Esophagus squamous epithelium (tissue), 5 donors: ENCODE measurements at regions not wholly inside any gene's neighbourhood (a gene's known extent, or its start where the extent isn't known, plus 50 kb on each side); places are given as distances from the start of the nearest gene placed in this dataset.

Source experiments
- DNase-seq: peaks from one replicate; lab custom pipeline; 2025; lab: John Stamatoyannopoulos, UW
- H3K27ac ChIP-seq, 4 donors: fragments of 200-600 bp; sonication (generic); one replicate each; pipeline ENCODE4 v1.5.1; 2016 to 2019; ENCODE audit warnings: mild to moderate bottlenecking in 1 of 4
- H3K27me3 ChIP-seq, 4 donors: fragments of 200-600 bp; sonication (generic); 1 replicate in 3 of 4; 2 replicates in 1 of 4; pipeline versions ENCODE4 v1.5.1 to v1.6.0; 2017 to 2021; ENCODE audit warnings: antibody characterized with exemption in 1 of 4
- H3K36me3 ChIP-seq, 3 donors: fragments of 200-600 bp; sonication (generic); one replicate each; pipeline ENCODE4 v1.5.1; 2016 to 2019
- H3K4me1 ChIP-seq, 3 donors: fragments of 200-600 bp; sonication (generic); one replicate each; pipeline ENCODE4 v1.5.1; 2017 to 2019
- H3K4me3 ChIP-seq, 4 donors: fragments of 200-600 bp; sonication (generic); 1 replicate in 3 of 4; 2 replicates in 1 of 4; pipeline ENCODE4 v1.5.1; 2016 to 2019; ENCODE audit warnings: mild to moderate bottlenecking in 2 of 4, moderate library complexity in 1 of 4
- H3K9me3 ChIP-seq, 3 donors: fragments of 200-600 bp; sonication (generic); one replicate each; pipeline ENCODE4 v1.5.1; 2016 to 2019
- POLR2A ChIP-seq, 4 donors: fragments of 450-650 bp; IDR thresholded peaks; one replicate each; pipeline ENCODE4 v1.6.1; 2017; ENCODE audit warnings: antibody characterized with exemption in 4 of 4, mild to moderate bottlenecking in 4 of 4, moderate library complexity in 3 of 4
- WGBS, 2 donors: methylation state at CpG; one replicate each; pipeline ENCODE4 v1.1.5; 2018; 5-methylcytosine and 5-hydroxymethylcytosine counted together
- intact Hi-C: fragments of 100-400 bp; cut with DNase I; formaldehyde crosslinking; loops from one replicate; pipeline ENCODE4 v1.15.0; 2022
- TF ChIP-seq, protein P1 (sequence below), 6 experiments: fragments of 450-650 bp in 4 of 6; fragments of 200-600 bp in 2 of 6; sonication (generic) in 2 of 6; IDR thresholded peaks; one replicate each; pipeline ENCODE4 v1.5.1; 2016 to 2019; ENCODE audit warnings: antibody characterized with exemption in 6 of 6, mild to moderate bottlenecking in 4 of 6, moderate library complexity in 4 of 6
- donor health status: DM: yes; HTN: yes; CAD: no.

DNA sequence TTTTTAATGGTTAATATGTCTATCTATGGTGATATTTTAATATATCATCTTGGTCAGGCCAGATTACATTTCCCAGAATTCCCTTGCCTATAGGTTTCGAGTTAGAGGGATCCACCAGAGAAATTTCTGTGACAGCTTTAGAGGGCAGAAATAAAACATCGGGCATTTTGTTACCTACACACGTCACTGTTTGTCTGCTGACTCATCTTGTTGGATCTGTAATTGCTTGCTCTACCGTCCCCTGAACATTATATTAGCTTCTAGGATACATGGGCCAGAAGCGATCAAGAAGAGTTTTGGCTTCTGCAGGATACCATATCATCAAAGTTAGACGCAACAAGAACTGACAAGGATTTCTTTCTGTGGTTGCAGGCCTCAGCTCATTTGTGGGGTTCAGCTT, 795.8 kb upstream of the GCFC2 start:
- intact Hi-C loops: no loop called here
- DNase-seq: no peak
- 67 to 83% methylated on average over 6 of the region's 6 CpGs for WGBS, 2 donors

DNA sequence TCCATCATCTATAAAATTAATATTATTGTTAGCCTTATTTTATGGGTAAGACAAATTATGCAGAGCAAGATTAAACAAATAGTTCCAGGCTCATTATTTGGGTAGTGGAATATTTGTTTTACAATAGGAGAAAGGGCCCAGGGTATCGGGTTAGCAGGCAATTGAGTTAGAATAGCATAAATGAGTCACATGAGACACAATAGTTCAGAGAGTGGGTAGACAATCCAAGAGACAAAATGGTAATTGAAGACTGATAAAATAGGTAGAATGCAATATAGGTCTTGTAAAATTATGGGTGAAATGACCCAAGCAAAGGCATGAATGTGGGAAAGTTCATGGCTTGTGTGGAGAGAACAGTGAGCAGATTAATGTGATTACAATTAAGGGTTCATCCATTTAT, 790.9 kb upstream of the GCFC2 start:
- intact Hi-C loops: no loop called here

More for the DNA sequence above, 795.8 kb upstream of the GCFC2 start:
- H3K4me3 ChIP-seq: no peak overlapping the region
- H3K9me3 ChIP-seq: no peaks in the 10 kb centered on the region
- TF ChIP-seq, protein P1, sequence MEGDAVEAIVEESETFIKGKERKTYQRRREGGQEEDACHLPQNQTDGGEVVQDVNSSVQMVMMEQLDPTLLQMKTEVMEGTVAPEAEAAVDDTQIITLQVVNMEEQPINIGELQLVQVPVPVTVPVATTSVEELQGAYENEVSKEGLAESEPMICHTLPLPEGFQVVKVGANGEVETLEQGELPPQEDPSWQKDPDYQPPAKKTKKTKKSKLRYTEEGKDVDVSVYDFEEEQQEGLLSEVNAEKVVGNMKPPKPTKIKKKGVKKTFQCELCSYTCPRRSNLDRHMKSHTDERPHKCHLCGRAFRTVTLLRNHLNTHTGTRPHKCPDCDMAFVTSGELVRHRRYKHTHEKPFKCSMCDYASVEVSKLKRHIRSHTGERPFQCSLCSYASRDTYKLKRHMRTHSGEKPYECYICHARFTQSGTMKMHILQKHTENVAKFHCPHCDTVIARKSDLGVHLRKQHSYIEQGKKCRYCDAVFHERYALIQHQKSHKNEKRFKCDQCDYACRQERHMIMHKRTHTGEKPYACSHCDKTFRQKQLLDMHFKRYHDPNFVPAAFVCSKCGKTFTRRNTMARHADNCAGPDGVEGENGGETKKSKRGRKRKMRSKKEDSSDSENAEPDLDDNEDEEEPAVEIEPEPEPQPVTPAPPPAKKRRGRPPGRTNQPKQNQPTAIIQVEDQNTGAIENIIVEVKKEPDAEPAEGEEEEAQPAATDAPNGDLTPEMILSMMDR (IDR thresholded peaks at IDR 0.05): no peak
- TF ChIP-seq POLR2A (IDR thresholded peaks at IDR 0.05): no peak
- H3K27me3 ChIP-seq: no peaks in the 10 kb centered on the region
- no peaks in the 10 kb centered on the region for H3K36me3 ChIP-seq
- no peaks in the 10 kb centered on the region for H3K4me1 ChIP-seq
- no peak overlapping the region for H3K27ac ChIP-seq

DNA sequence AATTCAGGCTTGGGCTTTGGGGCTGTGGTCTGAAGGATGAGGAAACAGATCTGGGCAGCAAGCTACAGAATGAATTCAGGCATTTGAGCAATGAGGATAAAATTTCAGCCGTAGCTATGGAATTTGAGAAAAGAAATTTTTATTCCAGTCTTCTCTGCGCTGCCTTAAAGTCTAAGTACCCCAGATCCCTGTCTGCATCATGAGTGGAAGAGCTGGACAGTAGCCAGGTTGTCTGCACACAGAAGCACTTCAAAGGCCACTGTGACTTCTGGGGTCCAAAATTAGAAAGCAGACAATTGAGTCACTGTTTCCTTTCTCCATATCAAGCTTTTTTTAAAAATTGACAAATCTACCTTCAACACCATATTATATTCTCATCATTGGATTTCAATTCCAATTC, 787.6 kb upstream of the GCFC2 start:
- Histone ChIP-seq H3K4me1 (no peaks in the 10 kb centered on the region), H3K27me3 (no peaks in the 10 kb centered on the region), H3K27ac (no peak overlapping the region), H3K9me3 (no peaks in the 10 kb centered on the region), H3K4me3 (no peak overlapping the region), H3K36me3 (no peaks in the 10 kb centered on the region)
- intact Hi-C loops: no loop called here
- 66 to 69% methylated on average over 2 of the region's 2 CpGs for WGBS, 2 donors
- no peak for TF ChIP-seq POLR2A (IDR thresholded peaks at IDR 0.05)
- TF ChIP-seq, protein P1 (IDR thresholded peaks at IDR 0.05): no peak
- no peak for DNase-seq

More for the DNA sequence above, 790.9 kb upstream of the GCFC2 start:
- DNase-seq: no peak
- Histone ChIP-seq H3K27me3 (no peaks in the 10 kb centered on the region), H3K9me3 (no peaks in the 10 kb centered on the region), H3K4me3 (no peak overlapping the region), H3K4me1 (no peaks in the 10 kb centered on the region), H3K36me3 (no peaks in the 10 kb centered on the region), H3K27ac (no peak overlapping the region)
- WGBS, 2 donors: 45 to 50% methylated on average over 1 of the region's 1 CpG
- TF ChIP-seq POLR2A (IDR thresholded peaks at IDR 0.05): no peak
- TF ChIP-seq, protein P1 (IDR thresholded peaks at IDR 0.05): no peak

DNA sequence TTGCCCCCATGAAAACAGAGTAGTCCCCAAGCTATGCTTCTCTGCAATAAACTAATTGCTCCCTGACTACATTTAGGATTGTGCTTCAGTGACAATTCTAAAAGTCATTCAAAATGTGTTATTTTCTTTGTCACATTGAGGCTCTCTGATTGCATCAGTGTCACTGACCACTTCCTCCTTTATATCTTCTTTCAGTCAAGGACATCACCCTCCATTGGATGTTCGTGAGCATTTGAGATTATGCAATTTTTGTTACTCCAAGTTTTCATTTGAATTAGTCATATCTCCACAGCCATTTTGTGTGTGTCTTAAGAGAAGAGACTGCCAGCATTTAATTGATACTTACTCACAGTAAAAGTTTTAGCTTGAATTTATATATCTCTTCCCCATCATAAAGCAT, 780.8 kb upstream of the GCFC2 start:
- Histone ChIP-seq H3K9me3 (no peaks in the 10 kb centered on the region), H3K4me3 (no peak overlapping the region), H3K27me3 (no peaks in the 10 kb centered on the region), H3K36me3 (no peaks in the 10 kb centered on the region), H3K4me1 (no peaks in the 10 kb centered on the region), H3K27ac (no peak overlapping the region)
- intact Hi-C loops: no loop called here
- whole genome bisulfite sequencing, 2 donors: 42 to 59% methylated on average over 1 of the region's 1 CpG
- DNase-seq: no peak
- no peak for TF ChIP-seq POLR2A (IDR thresholded peaks at IDR 0.05)
- TF ChIP-seq, protein P1 (IDR thresholded peaks at IDR 0.05): no peak

DNA sequence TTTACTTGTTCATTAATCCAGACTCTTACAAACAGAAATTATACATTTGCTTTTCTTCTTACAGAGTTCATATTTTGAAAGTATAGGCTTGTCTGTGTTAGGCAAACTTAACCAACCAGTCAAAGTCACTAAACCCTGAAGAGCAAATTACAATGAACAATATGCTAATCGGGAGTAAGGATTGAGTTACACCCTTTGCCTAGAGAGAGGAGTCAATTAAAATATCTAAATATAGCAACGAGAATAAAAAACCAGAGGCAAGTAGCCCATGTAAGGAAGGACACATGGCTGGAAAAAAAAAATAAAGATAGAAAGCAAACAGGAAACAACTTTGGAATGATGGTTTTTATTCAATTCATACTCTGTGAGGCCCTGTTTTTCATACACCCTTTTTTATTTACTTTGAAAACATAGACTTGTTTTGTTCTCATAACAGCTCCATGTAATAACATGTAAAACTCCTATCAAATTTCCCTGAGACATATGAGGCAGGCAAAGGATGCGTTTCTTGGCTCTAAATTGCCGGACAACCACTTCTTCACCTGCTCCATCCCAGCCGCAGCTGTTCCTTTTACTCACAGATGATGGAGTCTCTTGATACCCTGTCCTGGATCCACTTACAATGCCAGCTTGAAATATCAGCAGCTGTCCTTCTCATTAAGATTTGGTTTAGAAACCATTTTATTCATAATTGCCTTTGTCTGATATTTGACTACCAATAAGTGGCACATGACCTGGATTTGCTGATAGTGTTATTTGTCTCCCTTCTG, 767.7 kb upstream of the GCFC2 start:
- Histone ChIP-seq H3K4me3 (no peak overlapping the region), H3K36me3 (no peaks in the 10 kb centered on the region), H3K27ac (no peak overlapping the region), H3K27me3 (no peaks in the 10 kb centered on the region), H3K9me3 (no peaks in the 10 kb centered on the region), H3K4me1 (no peaks in the 10 kb centered on the region)
- WGBS, 2 donors: 55 to 61% methylated on average over 5 of the region's 5 CpGs
- TF ChIP-seq POLR2A (IDR thresholded peaks at IDR 0.05): no peak
- TF ChIP-seq, protein P1 (IDR thresholded peaks at IDR 0.05): no peak
- intact Hi-C loops: no loop called here
- DNase-seq: no peak
